ENCODE measurements at regions not wholly inside any gene's neighbourhood (a gene's known extent, or its start where the extent isn't known, plus 50 kb on each side); places are given as distances from the start of the nearest gene placed in this dataset.
"Not testable (repeated sequence)": the region's sequence is repeated elsewhere in the genome, so short reads cannot be mapped to it uniquely, and the experiment has no call there.

GRCh38 chr15:22735781-22736180, 50.7 kb upstream of the NIPA1 start:
- TF ChIP-seq JUND (IDR thresholded peaks at IDR 0.05; ENCODE audit: low read depth), result no peak
- in situ Hi-C loops (cut with HindIII; ENCODE audit: low pct_unique_long_range_greater_than_20kb, low sequenced_read_pairs), result no loop called here
- DNase-seq (ENCODE audit: low read depth in 1 of 2, low spot score in 1 of 2), result no peak

GRCh38 chr15:22736200-22736599, 50.2 kb upstream of the NIPA1 start:
- DNase-seq (ENCODE audit: low read depth in 1 of 2, low spot score in 1 of 2); in situ Hi-C loops (cut with HindIII; ENCODE audit: low pct_unique_long_range_greater_than_20kb, low sequenced_read_pairs): not testable (repeated sequence)
